ENCODE measurements at regions not wholly inside any gene's neighbourhood (a gene's known extent, or its start where the extent isn't known, plus 50 kb on each side); places are given as distances from the start of the nearest gene placed in this dataset.

- ChIA-PET CTCF (ENCODE audit: partially characterized antibody) (interaction anchor here (0.7 to 2.9 kb wide), 6 partner anchors 8 to 252 kb away, joined by 3 to 11 read pairs (median 4); no protein-coding TSS in a partner anchor), POLR2A (ENCODE audit: partially characterized antibody) (no interaction called here)
- Histone ChIP-seq H3K27me3 (ENCODE audit: insufficient read depth, low read length) (no peaks in the 10 kb centered on the region), H3K27ac (ENCODE audit: low read depth, low read length) (no peak overlapping the region), H3K36me3 (ENCODE audit: insufficient read depth, low read length) (no peaks in the 10 kb centered on the region), H3K4me1 (ENCODE audit: insufficient read depth, low read length) (no peaks in the 10 kb centered on the region), H3K4me3 (ENCODE audit: low read length in 2 of 2) (no peak overlapping the region), H3K9me3 (ENCODE audit: control insufficient read depth in 1 of 2, low read length in 2 of 2) (no peaks in the 10 kb centered on the region)
- no peak for DNase-seq
- Mint-ChIP-seq H3K27me3 (peaks cover 0 to 8% of the 10 kb centered on the region in 2 donors), H3K4me3 (no peak overlapping the region), H3K9me3 (peaks cover 0 to 4% (median 0%) of the 10 kb centered on the region in 8 donors), H3K27ac (no peak overlapping the region), H3K36me3 (no peaks in the 10 kb centered on the region), H3K4me1 (peaks cover 0 to 2% (median 0%) of the 10 kb centered on the region in 4 donors)
- intact Hi-C loops (cut with micrococcal nuclease) = no loop called here
Observed at GRCh38 chr10:47059606-47060311, 148.5 kb downstream of the PTPN20 start.

- no peaks in the 10 kb centered on the region for H3K36me3 ChIP-seq (ENCODE audit: insufficient read depth, low read length)
- H3K27me3 ChIP-seq (ENCODE audit: insufficient read depth, low read length) = no peaks in the 10 kb centered on the region
- Mint-ChIP-seq H3K27me3 (peaks cover 0 to 8% of the 10 kb centered on the region in 2 donors), H3K4me1 (peaks cover 0 to 2% (median 0%) of the 10 kb centered on the region in 4 donors), H3K36me3 (no peaks in the 10 kb centered on the region), H3K4me3 (no peak overlapping the region), H3K27ac (peak overlapping the region in 2 of 7 donors; percentile 66 to 69), H3K9me3 (peaks cover 0 to 4% (median 0%) of the 10 kb centered on the region in 8 donors)
- ChIA-PET POLR2A (ENCODE audit: partially characterized antibody) (no interaction called here), CTCF (ENCODE audit: partially characterized antibody) (interaction anchor here (0.7 to 2.9 kb wide), 5 partner anchors 9 to 252 kb away, joined by 3 to 11 read pairs (median 4); no protein-coding TSS in a partner anchor)
- H3K9me3 ChIP-seq (ENCODE audit: control insufficient read depth in 1 of 2, low read length in 2 of 2) = no peaks in the 10 kb centered on the region
- H3K27ac ChIP-seq (ENCODE audit: low read depth, low read length) = no peak overlapping the region
- DNase-seq = no peak
- H3K4me3 ChIP-seq (ENCODE audit: low read length in 2 of 2) = no peak overlapping the region
- intact Hi-C loops (cut with micrococcal nuclease) = no loop called here
- no peaks in the 10 kb centered on the region for H3K4me1 ChIP-seq (ENCODE audit: insufficient read depth, low read length)
Observed at GRCh38 chr10:47060356-47060755, 149.1 kb downstream of the PTPN20 start.

- Histone ChIP-seq H3K27me3 (ENCODE audit: insufficient read depth, low read length) (no peaks in the 10 kb centered on the region), H3K9me3 (ENCODE audit: control insufficient read depth in 1 of 2, low read length in 2 of 2) (no peaks in the 10 kb centered on the region), H3K27ac (ENCODE audit: low read depth, low read length) (no peak overlapping the region), H3K4me1 (ENCODE audit: insufficient read depth, low read length) (no peaks in the 10 kb centered on the region), H3K4me3 (ENCODE audit: low read length in 2 of 2) (no peak overlapping the region), H3K36me3 (ENCODE audit: insufficient read depth, low read length) (no peaks in the 10 kb centered on the region)
- H3K27me3 Mint-ChIP-seq = peaks cover 0 to 8% of the 10 kb centered on the region in 2 donors
- peaks cover 0 to 2% (median 0%) of the 10 kb centered on the region in 4 donors for H3K4me1 Mint-ChIP-seq
- DNase-seq = no peak
- ChIA-PET CTCF (ENCODE audit: partially characterized antibody) (interaction anchor here (2.9 kb wide), 1 partner anchor 251 kb away, joined by 11 read pairs; no protein-coding TSS in a partner anchor), POLR2A (ENCODE audit: partially characterized antibody) (no interaction called here)
- intact Hi-C loops (cut with micrococcal nuclease) = no loop called here
- no peak overlapping the region for H3K4me3 Mint-ChIP-seq
- no peak overlapping the region for H3K27ac Mint-ChIP-seq
- peaks cover 0 to 2% (median 0%) of the 10 kb centered on the region in 8 donors for H3K9me3 Mint-ChIP-seq
- no peaks in the 10 kb centered on the region for H3K36me3 Mint-ChIP-seq
Observed at GRCh38 chr10:47060993-47061500, 149.8 kb downstream of the PTPN20 start.

- Mint-ChIP-seq H3K4me3 (no peak overlapping the region), H3K9me3 (no peaks in the 10 kb centered on the region)
- POLR2A ChIA-PET (ENCODE audit: partially characterized antibody) = no interaction called here
Observed at GRCh38 chr10:47061776-47062175, 150.5 kb downstream of the PTPN20 start.

GRCh38 chr10:47062441-47063200 lies 151.4 kb downstream of the PTPN20 start:
- H3K36me3 Mint-ChIP-seq = no peaks in the 10 kb centered on the region
- H3K4me3 Mint-ChIP-seq = no peak overlapping the region
- peaks cover 0 to 2% (median 0%) of the 10 kb centered on the region in 4 donors for H3K4me1 Mint-ChIP-seq
- peaks cover 0 to 5% of the 10 kb centered on the region in 2 donors for H3K27me3 Mint-ChIP-seq
- ChIA-PET CTCF (ENCODE audit: partially characterized antibody) (interaction anchor here (1.6 to 2.7 kb wide), 2 partner anchors 15 to 249 kb away, joined by 4 to 9 read pairs; no protein-coding TSS in a partner anchor), POLR2A (ENCODE audit: partially characterized antibody) (no interaction called here)
- intact Hi-C loops (cut with micrococcal nuclease) = no loop called here
- no peak for DNase-seq
- no peaks in the 10 kb centered on the region for H3K9me3 Mint-ChIP-seq
- no peak overlapping the region for H3K4me3 ChIP-seq (ENCODE audit: low read length in 2 of 2)
- H3K27me3 ChIP-seq (ENCODE audit: insufficient read depth, low read length) = no peaks in the 10 kb centered on the region
- H3K9me3 ChIP-seq (ENCODE audit: control insufficient read depth in 1 of 2, low read length in 2 of 2) = no peaks in the 10 kb centered on the region
- no peak overlapping the region for H3K27ac Mint-ChIP-seq
- no peaks in the 10 kb centered on the region for H3K36me3 ChIP-seq (ENCODE audit: insufficient read depth, low read length)
- H3K27ac ChIP-seq (ENCODE audit: low read depth, low read length) = no peak overlapping the region
- no peaks in the 10 kb centered on the region for H3K4me1 ChIP-seq (ENCODE audit: insufficient read depth, low read length)

More at GRCh38 chr10:47061776-47062175, 150.5 kb downstream of the PTPN20 start:
- intact Hi-C loops (cut with micrococcal nuclease) = no loop called here
- CTCF ChIA-PET (ENCODE audit: partially characterized antibody) = interaction anchor here (2.9 kb wide), 1 partner anchor 250 kb away, joined by 11 read pairs; no protein-coding TSS in a partner anchor
- H3K27ac ChIP-seq (ENCODE audit: low read depth, low read length) = no peak overlapping the region
- Mint-ChIP-seq H3K27me3 (peaks cover 0 to 8% of the 10 kb centered on the region in 2 donors), H3K36me3 (no peaks in the 10 kb centered on the region), H3K4me1 (peaks cover 0 to 2% (median 0%) of the 10 kb centered on the region in 4 donors), H3K27ac (no peak overlapping the region)
- no peak overlapping the region for H3K4me3 ChIP-seq (ENCODE audit: low read length in 2 of 2)
- no peaks in the 10 kb centered on the region for H3K9me3 ChIP-seq (ENCODE audit: control insufficient read depth in 1 of 2, low read length in 2 of 2)
- H3K27me3 ChIP-seq (ENCODE audit: insufficient read depth, low read length) = no peaks in the 10 kb centered on the region
- no peak for DNase-seq
- no peaks in the 10 kb centered on the region for H3K4me1 ChIP-seq (ENCODE audit: insufficient read depth, low read length)
- H3K36me3 ChIP-seq (ENCODE audit: insufficient read depth, low read length) = no peaks in the 10 kb centered on the region

GRCh38 chr10:47063858-47064257 lies 152.6 kb downstream of the PTPN20 start:
- POLR2A ChIA-PET (ENCODE audit: partially characterized antibody) = no interaction called here
- Histone ChIP-seq H3K4me1 (ENCODE audit: insufficient read depth, low read length) (no peaks in the 10 kb centered on the region), H3K9me3 (ENCODE audit: control insufficient read depth in 1 of 2, low read length in 2 of 2) (no peaks in the 10 kb centered on the region), H3K27me3 (ENCODE audit: insufficient read depth, low read length) (no peaks in the 10 kb centered on the region), H3K27ac (ENCODE audit: low read depth, low read length) (no peak overlapping the region), H3K36me3 (ENCODE audit: insufficient read depth, low read length) (no peaks in the 10 kb centered on the region), H3K4me3 (ENCODE audit: low read length in 2 of 2) (no peak overlapping the region)
- intact Hi-C loops (cut with micrococcal nuclease) = no loop called here
- no peaks in the 10 kb centered on the region for H3K9me3 Mint-ChIP-seq
- CTCF ChIA-PET (ENCODE audit: partially characterized antibody) = interaction anchor here (0.9 to 2.7 kb wide), 3 partner anchors 17 to 248 kb away, joined by 3 to 9 read pairs (median 4); no protein-coding TSS in a partner anchor
- peaks cover 0 to 4% of the 10 kb centered on the region in 2 donors for H3K27me3 Mint-ChIP-seq
- H3K4me3 Mint-ChIP-seq = no peak overlapping the region
- peaks cover 0 to 2% (median under 1%) of the 10 kb centered on the region in 4 donors for H3K4me1 Mint-ChIP-seq
- no peak for DNase-seq
- no peak overlapping the region for H3K27ac Mint-ChIP-seq
- H3K36me3 Mint-ChIP-seq = no peaks in the 10 kb centered on the region

- POLR2A ChIA-PET (ENCODE audit: partially characterized antibody) = no interaction called here
- no peaks in the 10 kb centered on the region for H3K36me3 Mint-ChIP-seq
Observed at GRCh38 chr10:47065903-47066302, 154.7 kb downstream of the PTPN20 start.

More at GRCh38 chr10:47065903-47066302, 154.7 kb downstream of the PTPN20 start:
- peaks cover 0 to 3% (median 2%) of the 10 kb centered on the region in 4 donors for H3K4me1 Mint-ChIP-seq
- DNase-seq = no peak
- Histone ChIP-seq H3K9me3 (ENCODE audit: control insufficient read depth in 1 of 2, low read length in 2 of 2) (no peaks in the 10 kb centered on the region), H3K4me1 (ENCODE audit: insufficient read depth, low read length) (no peaks in the 10 kb centered on the region), H3K27ac (ENCODE audit: low read depth, low read length) (no peak overlapping the region), H3K36me3 (ENCODE audit: insufficient read depth, low read length) (no peaks in the 10 kb centered on the region), H3K4me3 (ENCODE audit: low read length in 2 of 2) (no peak overlapping the region), H3K27me3 (ENCODE audit: insufficient read depth, low read length) (no peaks in the 10 kb centered on the region)
- intact Hi-C loops (cut with micrococcal nuclease) = no loop called here
- H3K4me3 Mint-ChIP-seq = no peak overlapping the region
- no peaks in the 10 kb centered on the region for H3K9me3 Mint-ChIP-seq
- H3K27me3 Mint-ChIP-seq = no peaks in the 10 kb centered on the region
- CTCF ChIA-PET (ENCODE audit: partially characterized antibody) = interaction anchor here (1.3 kb wide), 1 partner anchor 21 kb away, joined by 4 read pairs; no protein-coding TSS in a partner anchor
- peak overlapping the region in 1 of 7 donors; percentile 11 for H3K27ac Mint-ChIP-seq

Measured in CD4-positive, alpha-beta memory T cell (primary cell).